ENCODE measurements at regions not wholly inside any gene's neighbourhood (a gene's known extent, or its start where the extent isn't known, plus 50 kb on each side); places are given as distances from the start of the nearest gene placed in this dataset.

DNA sequence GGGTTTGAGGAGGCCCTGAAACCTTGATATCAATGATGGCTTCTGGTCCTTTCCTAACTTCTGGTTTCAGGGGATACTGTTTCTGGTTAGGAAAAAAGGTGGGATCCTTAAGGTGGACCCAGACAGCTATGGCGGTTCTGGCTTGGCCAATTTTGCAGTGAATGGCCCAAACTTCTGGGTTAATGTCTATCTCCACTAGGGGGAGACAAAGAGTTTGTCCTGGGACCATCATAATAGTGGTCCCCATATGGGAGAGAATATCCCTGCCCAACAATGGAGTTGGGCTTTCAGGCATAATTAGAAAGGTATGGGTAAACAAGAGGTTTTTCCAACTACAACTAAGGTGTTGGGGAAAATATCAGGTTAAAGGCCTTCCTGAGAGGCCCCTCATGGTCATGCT, 273.5 kb downstream of the CALCRL start:
- TF ChIP-seq, protein P1, sequence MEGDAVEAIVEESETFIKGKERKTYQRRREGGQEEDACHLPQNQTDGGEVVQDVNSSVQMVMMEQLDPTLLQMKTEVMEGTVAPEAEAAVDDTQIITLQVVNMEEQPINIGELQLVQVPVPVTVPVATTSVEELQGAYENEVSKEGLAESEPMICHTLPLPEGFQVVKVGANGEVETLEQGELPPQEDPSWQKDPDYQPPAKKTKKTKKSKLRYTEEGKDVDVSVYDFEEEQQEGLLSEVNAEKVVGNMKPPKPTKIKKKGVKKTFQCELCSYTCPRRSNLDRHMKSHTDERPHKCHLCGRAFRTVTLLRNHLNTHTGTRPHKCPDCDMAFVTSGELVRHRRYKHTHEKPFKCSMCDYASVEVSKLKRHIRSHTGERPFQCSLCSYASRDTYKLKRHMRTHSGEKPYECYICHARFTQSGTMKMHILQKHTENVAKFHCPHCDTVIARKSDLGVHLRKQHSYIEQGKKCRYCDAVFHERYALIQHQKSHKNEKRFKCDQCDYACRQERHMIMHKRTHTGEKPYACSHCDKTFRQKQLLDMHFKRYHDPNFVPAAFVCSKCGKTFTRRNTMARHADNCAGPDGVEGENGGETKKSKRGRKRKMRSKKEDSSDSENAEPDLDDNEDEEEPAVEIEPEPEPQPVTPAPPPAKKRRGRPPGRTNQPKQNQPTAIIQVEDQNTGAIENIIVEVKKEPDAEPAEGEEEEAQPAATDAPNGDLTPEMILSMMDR (IDR thresholded peaks at IDR 0.05) = peak; percentile 44; the same call in 1 of the 2 replicates
- TF ChIP-seq RELA (CRISPR knock-in tag; IDR thresholded peaks at IDR 0.05; ENCODE audit: borderline replicate concordance) (no peak), SMAD3 (CRISPR knock-in tag; IDR thresholded peaks at IDR 0.05; ENCODE audit: borderline replicate concordance) (no peak), GABPB1 (CRISPR knock-in tag; IDR thresholded peaks at IDR 0.05) (no peak)
- TF ChIP-seq, protein P2, sequence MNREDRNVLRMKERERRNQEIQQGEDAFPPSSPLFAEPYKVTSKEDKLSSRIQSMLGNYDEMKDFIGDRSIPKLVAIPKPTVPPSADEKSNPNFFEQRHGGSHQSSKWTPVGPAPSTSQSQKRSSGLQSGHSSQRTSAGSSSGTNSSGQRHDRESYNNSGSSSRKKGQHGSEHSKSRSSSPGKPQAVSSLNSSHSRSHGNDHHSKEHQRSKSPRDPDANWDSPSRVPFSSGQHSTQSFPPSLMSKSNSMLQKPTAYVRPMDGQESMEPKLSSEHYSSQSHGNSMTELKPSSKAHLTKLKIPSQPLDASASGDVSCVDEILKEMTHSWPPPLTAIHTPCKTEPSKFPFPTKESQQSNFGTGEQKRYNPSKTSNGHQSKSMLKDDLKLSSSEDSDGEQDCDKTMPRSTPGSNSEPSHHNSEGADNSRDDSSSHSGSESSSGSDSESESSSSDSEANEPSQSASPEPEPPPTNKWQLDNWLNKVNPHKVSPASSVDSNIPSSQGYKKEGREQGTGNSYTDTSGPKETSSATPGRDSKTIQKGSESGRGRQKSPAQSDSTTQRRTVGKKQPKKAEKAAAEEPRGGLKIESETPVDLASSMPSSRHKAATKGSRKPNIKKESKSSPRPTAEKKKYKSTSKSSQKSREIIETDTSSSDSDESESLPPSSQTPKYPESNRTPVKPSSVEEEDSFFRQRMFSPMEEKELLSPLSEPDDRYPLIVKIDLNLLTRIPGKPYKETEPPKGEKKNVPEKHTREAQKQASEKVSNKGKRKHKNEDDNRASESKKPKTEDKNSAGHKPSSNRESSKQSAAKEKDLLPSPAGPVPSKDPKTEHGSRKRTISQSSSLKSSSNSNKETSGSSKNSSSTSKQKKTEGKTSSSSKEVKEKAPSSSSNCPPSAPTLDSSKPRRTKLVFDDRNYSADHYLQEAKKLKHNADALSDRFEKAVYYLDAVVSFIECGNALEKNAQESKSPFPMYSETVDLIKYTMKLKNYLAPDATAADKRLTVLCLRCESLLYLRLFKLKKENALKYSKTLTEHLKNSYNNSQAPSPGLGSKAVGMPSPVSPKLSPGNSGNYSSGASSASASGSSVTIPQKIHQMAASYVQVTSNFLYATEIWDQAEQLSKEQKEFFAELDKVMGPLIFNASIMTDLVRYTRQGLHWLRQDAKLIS (CRISPR knock-in tag; IDR thresholded peaks at IDR 0.05; ENCODE audit: borderline replicate concordance) = no peak
- TF ChIP-seq, protein P3, sequence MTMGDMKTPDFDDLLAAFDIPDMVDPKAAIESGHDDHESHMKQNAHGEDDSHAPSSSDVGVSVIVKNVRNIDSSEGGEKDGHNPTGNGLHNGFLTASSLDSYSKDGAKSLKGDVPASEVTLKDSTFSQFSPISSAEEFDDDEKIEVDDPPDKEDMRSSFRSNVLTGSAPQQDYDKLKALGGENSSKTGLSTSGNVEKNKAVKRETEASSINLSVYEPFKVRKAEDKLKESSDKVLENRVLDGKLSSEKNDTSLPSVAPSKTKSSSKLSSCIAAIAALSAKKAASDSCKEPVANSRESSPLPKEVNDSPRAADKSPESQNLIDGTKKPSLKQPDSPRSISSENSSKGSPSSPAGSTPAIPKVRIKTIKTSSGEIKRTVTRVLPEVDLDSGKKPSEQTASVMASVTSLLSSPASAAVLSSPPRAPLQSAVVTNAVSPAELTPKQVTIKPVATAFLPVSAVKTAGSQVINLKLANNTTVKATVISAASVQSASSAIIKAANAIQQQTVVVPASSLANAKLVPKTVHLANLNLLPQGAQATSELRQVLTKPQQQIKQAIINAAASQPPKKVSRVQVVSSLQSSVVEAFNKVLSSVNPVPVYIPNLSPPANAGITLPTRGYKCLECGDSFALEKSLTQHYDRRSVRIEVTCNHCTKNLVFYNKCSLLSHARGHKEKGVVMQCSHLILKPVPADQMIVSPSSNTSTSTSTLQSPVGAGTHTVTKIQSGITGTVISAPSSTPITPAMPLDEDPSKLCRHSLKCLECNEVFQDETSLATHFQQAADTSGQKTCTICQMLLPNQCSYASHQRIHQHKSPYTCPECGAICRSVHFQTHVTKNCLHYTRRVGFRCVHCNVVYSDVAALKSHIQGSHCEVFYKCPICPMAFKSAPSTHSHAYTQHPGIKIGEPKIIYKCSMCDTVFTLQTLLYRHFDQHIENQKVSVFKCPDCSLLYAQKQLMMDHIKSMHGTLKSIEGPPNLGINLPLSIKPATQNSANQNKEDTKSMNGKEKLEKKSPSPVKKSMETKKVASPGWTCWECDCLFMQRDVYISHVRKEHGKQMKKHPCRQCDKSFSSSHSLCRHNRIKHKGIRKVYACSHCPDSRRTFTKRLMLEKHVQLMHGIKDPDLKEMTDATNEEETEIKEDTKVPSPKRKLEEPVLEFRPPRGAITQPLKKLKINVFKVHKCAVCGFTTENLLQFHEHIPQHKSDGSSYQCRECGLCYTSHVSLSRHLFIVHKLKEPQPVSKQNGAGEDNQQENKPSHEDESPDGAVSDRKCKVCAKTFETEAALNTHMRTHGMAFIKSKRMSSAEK (CRISPR knock-in tag; IDR thresholded peaks at IDR 0.05; ENCODE audit: borderline replicate concordance) = no peak
- TF ChIP-seq, protein P4, sequence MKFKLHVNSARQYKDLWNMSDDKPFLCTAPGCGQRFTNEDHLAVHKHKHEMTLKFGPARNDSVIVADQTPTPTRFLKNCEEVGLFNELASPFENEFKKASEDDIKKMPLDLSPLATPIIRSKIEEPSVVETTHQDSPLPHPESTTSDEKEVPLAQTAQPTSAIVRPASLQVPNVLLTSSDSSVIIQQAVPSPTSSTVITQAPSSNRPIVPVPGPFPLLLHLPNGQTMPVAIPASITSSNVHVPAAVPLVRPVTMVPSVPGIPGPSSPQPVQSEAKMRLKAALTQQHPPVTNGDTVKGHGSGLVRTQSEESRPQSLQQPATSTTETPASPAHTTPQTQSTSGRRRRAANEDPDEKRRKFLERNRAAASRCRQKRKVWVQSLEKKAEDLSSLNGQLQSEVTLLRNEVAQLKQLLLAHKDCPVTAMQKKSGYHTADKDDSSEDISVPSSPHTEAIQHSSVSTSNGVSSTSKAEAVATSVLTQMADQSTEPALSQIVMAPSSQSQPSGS (CRISPR knock-in tag; IDR thresholded peaks at IDR 0.05; ENCODE audit: borderline replicate concordance, low read depth) = no peak
- TF ChIP-seq, protein P5, sequence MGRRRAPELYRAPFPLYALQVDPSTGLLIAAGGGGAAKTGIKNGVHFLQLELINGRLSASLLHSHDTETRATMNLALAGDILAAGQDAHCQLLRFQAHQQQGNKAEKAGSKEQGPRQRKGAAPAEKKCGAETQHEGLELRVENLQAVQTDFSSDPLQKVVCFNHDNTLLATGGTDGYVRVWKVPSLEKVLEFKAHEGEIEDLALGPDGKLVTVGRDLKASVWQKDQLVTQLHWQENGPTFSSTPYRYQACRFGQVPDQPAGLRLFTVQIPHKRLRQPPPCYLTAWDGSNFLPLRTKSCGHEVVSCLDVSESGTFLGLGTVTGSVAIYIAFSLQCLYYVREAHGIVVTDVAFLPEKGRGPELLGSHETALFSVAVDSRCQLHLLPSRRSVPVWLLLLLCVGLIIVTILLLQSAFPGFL (CRISPR knock-in tag; IDR thresholded peaks at IDR 0.05; ENCODE audit: borderline replicate concordance) = no peak
- TF ChIP-seq, protein P6, sequence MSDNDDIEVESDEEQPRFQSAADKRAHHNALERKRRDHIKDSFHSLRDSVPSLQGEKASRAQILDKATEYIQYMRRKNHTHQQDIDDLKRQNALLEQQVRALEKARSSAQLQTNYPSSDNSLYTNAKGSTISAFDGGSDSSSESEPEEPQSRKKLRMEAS (CRISPR knock-in tag; IDR thresholded peaks at IDR 0.05) = no peak
